H1 (cell line): ENCODE measurements at regions not wholly inside any gene's neighbourhood (a gene's known extent, or its start where the extent isn't known, plus 50 kb on each side); places are given as distances from the start of the nearest gene placed in this dataset.

Experiments used
- CTCF ChIA-PET: fragments of 300-600 bp; sonication (Branson Sonifier 250); formaldehyde crosslinking; loops from one replicate; lab custom pipeline; 2021; ENCODE audit not compliant: partially characterized antibody; lab: Charles Lee
- POLR2A ChIA-PET: fragments of 300-600 bp; sonication (Branson Sonifier 250); formaldehyde crosslinking; loops from one replicate; lab custom pipeline; 2021; ENCODE audit warnings: inconsistent platforms; ENCODE audit not compliant: partially characterized antibody; lab: Charles Lee
- DNase-seq, 2 experiments: peaks; one replicate each; pipeline versions ENCODE4 v3.0.0 to v3.0.0-alpha.2; 2010 to 2022; ENCODE audit warnings: low spot score in 2 of 2, low read depth in 1 of 2, mixed read lengths in 1 of 2
- FAIRE-seq: peaks from 2 replicates; lab custom pipeline; 2011; peaks lifted over from hg19 to GRCh38; lab: Jason Lieb, UNC
- H2AFZ ChIP-seq: 2 replicates; pipeline ENCODE4 v1.8.1; 2012; ENCODE audit warnings: low read length, inconsistent platforms
- H2AK5ac ChIP-seq: 2 replicates; pipeline ENCODE4 v1.6.1; 2013; ENCODE audit warnings: low read depth, low read length
- H2BK120ac ChIP-seq: replicated peaks from 2 replicates; pipeline ENCODE3; 2013; ENCODE audit warnings: low read depth, low read length, inconsistent platforms
- H2BK12ac ChIP-seq: 2 replicates; pipeline ENCODE4 v1.6.1; 2013; ENCODE audit warnings: low read depth, low read length
- H2BK15ac ChIP-seq: 2 replicates; pipeline ENCODE4 v1.6.1; 2013; ENCODE audit warnings: low read length
- H2BK20ac ChIP-seq: 2 replicates; pipeline ENCODE4 v1.6.1; 2013; ENCODE audit warnings: low read length
- H2BK5ac ChIP-seq: 2 replicates; pipeline ENCODE4 v1.6.1; 2013; ENCODE audit warnings: low read depth, low read length
- H3K14ac ChIP-seq: 2 replicates; pipeline ENCODE4 v1.6.1; 2013; ENCODE audit warnings: inconsistent platforms; ENCODE audit not compliant: insufficient read length
- H3K18ac ChIP-seq: 2 replicates; pipeline ENCODE4 v1.6.1; 2013; ENCODE audit warnings: low read length; ENCODE audit errors: extremely low read depth
- H3K23ac ChIP-seq: 2 replicates; pipeline ENCODE4 v1.6.1; 2013; ENCODE audit warnings: inconsistent platforms; ENCODE audit not compliant: insufficient read length
- H3K23me2 ChIP-seq: 2 replicates; pipeline ENCODE4 v1.6.1; 2013; ENCODE audit warnings: low read depth, low read length
- H3K27ac ChIP-seq: 2 replicates; pipeline ENCODE4 v1.6.1; 2011; ENCODE audit warnings: low read depth, low read length, inconsistent platforms
- H3K27me3 ChIP-seq, 4 experiments: replicated peaks in 1 of 4; 1 replicate in 1 of 4; 2 replicates in 3 of 4; pipeline versions ENCODE4 v1.6.1 to v1.8.1; 2011 to 2013; ENCODE audit warnings: low read length in 3 of 4, mild to moderate bottlenecking in 3 of 4, inconsistent platforms in 2 of 4, mixed read lengths in 2 of 4, moderate library complexity in 1 of 4; ENCODE audit not compliant: control insufficient read depth in 3 of 4, insufficient read depth in 3 of 4; ENCODE audit errors: extremely low read depth in 1 of 4
- H3K36me3 ChIP-seq, 4 experiments: 2 replicates each; pipeline versions ENCODE4 v1.6.1 to v1.8.1; 2011 to 2013; ENCODE audit warnings: mild to moderate bottlenecking in 4 of 4, low read length in 3 of 4, moderate library complexity in 2 of 4, control low read depth in 1 of 4, inconsistent platforms in 1 of 4; ENCODE audit not compliant: insufficient read depth in 4 of 4, control insufficient read depth in 2 of 4
- H3K4ac ChIP-seq: replicated peaks from 2 replicates; pipeline ENCODE3; 2013; ENCODE audit warnings: low read length, low read depth, mixed read lengths, inconsistent platforms; ENCODE audit not compliant: insufficient read length
- H3K4me1 ChIP-seq, 4 experiments: replicated peaks in 1 of 4; 1 replicate in 1 of 4; 2 replicates in 3 of 4; pipeline versions ENCODE4 v1.6.1 to v1.8.1; 2011 to 2013; ENCODE audit warnings: low read length in 3 of 4, inconsistent platforms in 2 of 4, mixed read lengths in 1 of 4; ENCODE audit not compliant: insufficient read depth in 4 of 4, control insufficient read depth in 3 of 4
- H3K4me2 ChIP-seq, 2 experiments: 2 replicates each; pipeline versions ENCODE4 v1.6.1 to v1.8.1; 2011 to 2013; ENCODE audit warnings: low read depth in 2 of 2, low read length in 2 of 2, control low read depth in 1 of 2, inconsistent platforms in 1 of 2, mild to moderate bottlenecking in 1 of 2; ENCODE audit not compliant: insufficient read depth in 1 of 2
- H3K4me3 ChIP-seq, 4 experiments: fragments of 200-600, 300-600 bp in 1 of 4; sonication (generic), shearing (Covaris generic), sonication (Bioruptor Twin) in 1 of 4; 2 replicates each; pipeline versions ENCODE4 v1.5.1 to v1.8.1; 2011 to 2016; ENCODE audit warnings: low read length in 4 of 4, low read depth in 3 of 4, control low read depth in 2 of 4, inconsistent platforms in 2 of 4, mild to moderate bottlenecking in 2 of 4, mixed read lengths in 1 of 4, moderate library complexity in 1 of 4; ENCODE audit not compliant: insufficient read depth in 2 of 4; ENCODE audit errors: extremely low read depth in 1 of 4
- H3K56ac ChIP-seq: replicated peaks from 2 replicates; pipeline ENCODE3; 2013; ENCODE audit warnings: low read depth, mild to moderate bottlenecking, mixed read lengths, low read length, inconsistent platforms; ENCODE audit not compliant: insufficient read length
- H3K79me1 ChIP-seq: 2 replicates; pipeline ENCODE4 v1.6.1; 2013; ENCODE audit warnings: low read depth, low read length, control low read depth
- H3K79me2 ChIP-seq, 2 experiments: 2 replicates each; pipeline versions ENCODE4 v1.6.1 to v1.8.1; 2012 to 2013; ENCODE audit warnings: low read length in 2 of 2, mild to moderate bottlenecking in 2 of 2, inconsistent platforms in 1 of 2; ENCODE audit not compliant: insufficient read depth in 2 of 2, control insufficient read depth in 1 of 2
- H3K9ac ChIP-seq, 4 experiments: replicated peaks in 1 of 4; 1 replicate in 1 of 4; 2 replicates in 3 of 4; pipeline versions ENCODE4 v1.6.1 to v1.8.1; 2011 to 2013; ENCODE audit warnings: low read depth in 3 of 4, low read length in 3 of 4, control low read depth in 2 of 4, mild to moderate bottlenecking in 2 of 4, moderate library complexity in 2 of 4, inconsistent platforms in 1 of 4; ENCODE audit errors: extremely low read depth in 1 of 4
- H3K9me3 ChIP-seq, 2 experiments: 2 replicates each; pipeline versions ENCODE4 v1.6.1 to v1.8.1; 2012 to 2013; ENCODE audit warnings: mild to moderate bottlenecking in 2 of 2, moderate library complexity in 2 of 2, control low read depth in 1 of 2, inconsistent platforms in 1 of 2, low read depth in 1 of 2, low read length in 1 of 2, mixed read lengths in 1 of 2; ENCODE audit not compliant: insufficient read depth in 2 of 2
- H4K20me1 ChIP-seq, 2 experiments: replicated peaks in 1 of 2; 2 replicates each; pipeline versions ENCODE3 to v1.8.1; 2011 to 2013; ENCODE audit warnings: inconsistent platforms in 2 of 2, low read length in 2 of 2, mild to moderate bottlenecking in 1 of 2; ENCODE audit not compliant: insufficient read depth in 2 of 2, control insufficient read depth in 1 of 2
- H4K5ac ChIP-seq: 2 replicates; pipeline ENCODE4 v1.6.1; 2013; ENCODE audit warnings: low read length, low read depth, mixed read lengths, inconsistent platforms; ENCODE audit not compliant: insufficient read length
- H4K8ac ChIP-seq: 2 replicates; pipeline ENCODE4 v1.8.0; 2013; ENCODE audit warnings: mild to moderate bottlenecking, moderate library complexity, low read length, inconsistent platforms; ENCODE audit not compliant: insufficient read depth; ENCODE audit errors: extremely low read depth
- H4K91ac ChIP-seq: replicated peaks from 2 replicates; pipeline ENCODE3; 2013; ENCODE audit warnings: low read length, mixed read lengths, inconsistent platforms; ENCODE audit not compliant: insufficient read length
- EGR1 ChIP-seq: IDR thresholded peaks from 2 replicates; pipeline ENCODE4 v1.6.1; 2011; ENCODE audit warnings: low read depth, low read length, borderline replicate concordance
- HDAC2 ChIP-seq, 2 experiments: fragments of 300-600 bp in 1 of 2; sonication (generic) in 1 of 2; IDR thresholded peaks; 2 replicates each; pipeline ENCODE4 v1.6.1; 2011 to 2012; ENCODE audit warnings: low read depth in 2 of 2, low read length in 2 of 2, mild to moderate bottlenecking in 2 of 2, moderate library complexity in 2 of 2, borderline replicate concordance in 1 of 2, inconsistent platforms in 1 of 2
- NANOG ChIP-seq: IDR thresholded peaks from 2 replicates; pipeline ENCODE4 v1.6.1; 2011; ENCODE audit warnings: low read length, low read depth, mild to moderate bottlenecking, inconsistent platforms; ENCODE audit not compliant: insufficient read depth, poor library complexity, severe bottlenecking
- POLR2AphosphoS5 ChIP-seq: IDR thresholded peaks from 2 replicates; pipeline ENCODE4 v1.6.1; 2011; ENCODE audit warnings: low read depth, low read length
- POU5F1 ChIP-seq: IDR thresholded peaks from 2 replicates; pipeline ENCODE4 v1.6.1; 2011; ENCODE audit warnings: low read depth, mild to moderate bottlenecking, low read length, moderate library complexity
- RFX5 ChIP-seq: IDR thresholded peaks from 2 replicates; pipeline ENCODE4 v1.6.1; 2011; ENCODE audit warnings: low read depth, low read length, improper control_type of control experiment, borderline replicate concordance
- SIRT6 ChIP-seq: IDR thresholded peaks from one replicate; pipeline ENCODE4 v1.7.1; 2012; ENCODE audit warnings: low read length, inconsistent platforms
- SUZ12 ChIP-seq: fragments of 200-600 bp; sonication (generic); IDR thresholded peaks from 2 replicates; pipeline ENCODE4 v1.6.1; 2012; ENCODE audit warnings: mild to moderate bottlenecking, inconsistent platforms, low read length, moderate library complexity, mixed read lengths
- TEAD4 ChIP-seq: IDR thresholded peaks from 2 replicates; pipeline ENCODE4 v1.6.1; 2012; ENCODE audit warnings: low read depth, low read length, inconsistent platforms, mixed read lengths
- YY1 ChIP-seq: IDR thresholded peaks from 2 replicates; pipeline ENCODE4 v1.6.1; 2011; ENCODE audit warnings: low read depth, mild to moderate bottlenecking, low read length
- WGBS, 2 experiments: shearing (Covaris generic) in 1 of 2; methylation state at CpG; one replicate each; pipeline versions ENCODE4 v1.1.6 to v1.1.7; 2013 to 2015; ENCODE audit warnings: low lambda C conversion rate in 2 of 2, mixed read lengths in 2 of 2, inconsistent platforms in 1 of 2, low coverage in 1 of 2, missing lambda C conversion rate in 1 of 2; ENCODE audit not compliant: insufficient replicate concordance in 2 of 2, insufficient coverage in 1 of 2, insufficient read length in 1 of 2; ENCODE audit errors: extremely low coverage in 1 of 2, missing lambda C conversion rate in 1 of 2; 5-methylcytosine and 5-hydroxymethylcytosine counted together
- TF ChIP-seq, protein P1 (sequence below): IDR thresholded peaks from 2 replicates; pipeline ENCODE4 v1.6.1; 2012; ENCODE audit warnings: low read length, inconsistent platforms
- TF ChIP-seq, protein P2 (sequence below): IDR thresholded peaks from 2 replicates; pipeline ENCODE4 v1.6.1; 2011; ENCODE audit warnings: low read depth, mild to moderate bottlenecking, low read length; ENCODE audit not compliant: insufficient read depth
- TF ChIP-seq, protein P3 (sequence below): IDR thresholded peaks from 2 replicates; pipeline ENCODE4 v1.6.1; 2012; ENCODE audit warnings: inconsistent platforms

DNA sequence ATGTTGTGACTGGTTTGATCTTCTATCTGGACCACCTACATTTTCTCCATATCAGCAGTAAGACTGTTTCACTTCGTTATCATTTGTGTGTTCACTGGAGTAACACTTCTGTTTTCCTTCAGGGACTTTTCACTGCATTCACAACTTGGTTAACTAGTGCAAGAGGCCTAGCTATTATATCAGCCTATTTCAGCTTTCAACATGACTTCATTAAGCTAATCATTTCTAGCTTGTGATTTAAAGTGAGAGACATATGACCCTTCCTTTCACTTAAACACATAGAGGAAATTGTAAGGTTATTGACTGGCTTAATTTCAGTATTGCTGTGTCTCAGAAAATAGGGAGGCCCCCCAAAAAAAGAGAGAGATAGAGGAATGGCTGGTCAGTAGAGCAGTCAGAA, 622.8 kb upstream of the NRSN1 start:
- Histone ChIP-seq H2BK5ac (no peak overlapping the region), H2BK15ac (no peak overlapping the region), H3K4ac (no peak overlapping the region), H2BK12ac (no peak overlapping the region), H3K9ac (no peak overlapping the region), H3K23ac (no peak overlapping the region), H3K14ac (no peak overlapping the region), H4K8ac (no peak overlapping the region), H3K27me3 (no peaks in the 10 kb centered on the region), H3K18ac (no peak overlapping the region), H3K4me3 (no peak overlapping the region), H3K23me2 (no peaks in the 10 kb centered on the region), H4K20me1 (no peaks in the 10 kb centered on the region), H2BK120ac (no peak overlapping the region), H3K4me2 (no peak overlapping the region), H4K5ac (no peak overlapping the region), H3K79me2 (no peaks in the 10 kb centered on the region), H4K91ac (no peak overlapping the region), H2BK20ac (no peak overlapping the region), H3K9me3 (no peaks in the 10 kb centered on the region), H3K79me1 (no peaks in the 10 kb centered on the region), H2AFZ (no peak overlapping the region), H2AK5ac (no peak overlapping the region), H3K4me1 (no peaks in the 10 kb centered on the region), H3K36me3 (no peaks in the 10 kb centered on the region), H3K56ac (no peak overlapping the region), H3K27ac (no peak overlapping the region)
- ChIA-PET POLR2A (no interaction called here), CTCF (no interaction called here)
- WGBS, 2 experiments, result 92% methylated on average over 1 of the region's 1 CpG; no CpG with 5 or more reads in 1 of the 2 experiments
- FAIRE-seq (no peak), DNase-seq (no peak)
- TF ChIP-seq TEAD4 (no peak), SIRT6 (no peak), RFX5 (no peak), HDAC2 (IDR thresholded peaks at IDR 0.05; ENCODE audit: borderline replicate concordance in 1 of 2, low read depth in 2 of 2, low read length in 2 of 2) (no peak), EGR1 (no peak), YY1 (no peak), POLR2AphosphoS5 (no peak), NANOG (no peak), SUZ12 (no peak), POU5F1 (no peak)
- TF ChIP-seq, protein P1, sequence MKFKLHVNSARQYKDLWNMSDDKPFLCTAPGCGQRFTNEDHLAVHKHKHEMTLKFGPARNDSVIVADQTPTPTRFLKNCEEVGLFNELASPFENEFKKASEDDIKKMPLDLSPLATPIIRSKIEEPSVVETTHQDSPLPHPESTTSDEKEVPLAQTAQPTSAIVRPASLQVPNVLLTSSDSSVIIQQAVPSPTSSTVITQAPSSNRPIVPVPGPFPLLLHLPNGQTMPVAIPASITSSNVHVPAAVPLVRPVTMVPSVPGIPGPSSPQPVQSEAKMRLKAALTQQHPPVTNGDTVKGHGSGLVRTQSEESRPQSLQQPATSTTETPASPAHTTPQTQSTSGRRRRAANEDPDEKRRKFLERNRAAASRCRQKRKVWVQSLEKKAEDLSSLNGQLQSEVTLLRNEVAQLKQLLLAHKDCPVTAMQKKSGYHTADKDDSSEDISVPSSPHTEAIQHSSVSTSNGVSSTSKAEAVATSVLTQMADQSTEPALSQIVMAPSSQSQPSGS, result no peak
- TF ChIP-seq, protein P2, sequence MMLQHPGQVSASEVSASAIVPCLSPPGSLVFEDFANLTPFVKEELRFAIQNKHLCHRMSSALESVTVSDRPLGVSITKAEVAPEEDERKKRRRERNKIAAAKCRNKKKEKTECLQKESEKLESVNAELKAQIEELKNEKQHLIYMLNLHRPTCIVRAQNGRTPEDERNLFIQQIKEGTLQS, result no peak
- TF ChIP-seq, protein P3, sequence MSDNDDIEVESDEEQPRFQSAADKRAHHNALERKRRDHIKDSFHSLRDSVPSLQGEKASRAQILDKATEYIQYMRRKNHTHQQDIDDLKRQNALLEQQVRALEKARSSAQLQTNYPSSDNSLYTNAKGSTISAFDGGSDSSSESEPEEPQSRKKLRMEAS, result no peak
